ENCODE measurements at regions not wholly inside any gene's neighbourhood (a gene's known extent, or its start where the extent isn't known, plus 50 kb on each side); places are given as distances from the start of the nearest gene placed in this dataset.

- ATAC-seq: no peak
- Histone ChIP-seq H3K79me2 (ENCODE audit: insufficient read depth, low read length) (no peaks in the 10 kb centered on the region), H4K20me1 (ENCODE audit: insufficient read depth) (no peaks in the 10 kb centered on the region), H3K27me3 (ENCODE audit: insufficient read depth, low read length) (no peaks in the 10 kb centered on the region), H3K36me3 (ENCODE audit: control insufficient read depth in 1 of 2, insufficient read depth in 2 of 2, low read length in 2 of 2) (no peaks in the 10 kb centered on the region), H3K9me3 (ENCODE audit: control insufficient read depth in 1 of 2, insufficient read depth in 1 of 2, low read depth in 1 of 2, low read length in 2 of 2) (no peaks in the 10 kb centered on the region), H3K4me3 (replicated peaks in 1 of 2; ENCODE audit: low read depth in 1 of 2, low read length in 2 of 2) (no peak overlapping the region), H3K4me2 (ENCODE audit: low read length) (no peak overlapping the region), H3K4me1 (ENCODE audit: control insufficient read depth in 1 of 2, insufficient read depth in 2 of 2, low read length in 2 of 2) (peaks cover 0 to 5% of the 10 kb centered on the region in 2 experiments; a peak in 1 of 4 replicates), H3K9me2 (ENCODE audit: insufficient read depth) (no peaks in the 10 kb centered on the region), H3K27ac (ENCODE audit: low read depth, low read length) (no peak overlapping the region), H2AFZ (ENCODE audit: low read depth, low read length, poor library complexity, severe bottlenecking) (no peak overlapping the region), H3K9ac (ENCODE audit: low read length) (no peak overlapping the region)
- no peak for TF ChIP-seq EZH2phosphoT487 (IDR thresholded peaks at IDR 0.05; ENCODE audit: borderline replicate concordance)
- TF ChIP-seq POLR2A (IDR thresholded peaks at IDR 0.05; ENCODE audit: borderline replicate concordance, extremely low read depth, insufficient read depth, insufficient read length): no peak
- no peak for TF ChIP-seq TCF7L2 (IDR thresholded peaks at IDR 0.05; ENCODE audit: borderline replicate concordance, extremely low read depth, insufficient read depth, insufficient read length)
- TF ChIP-seq CTCF (IDR thresholded peaks at IDR 0.05 in 2 of 3, conservative IDR thresholded peaks at IDR 0.05 in 1 of 3; ENCODE audit: borderline replicate concordance in 1 of 3, insufficient read depth in 1 of 3, low read depth in 2 of 3, low read length in 2 of 3): no peak
- TF ChIP-seq, protein P1, sequence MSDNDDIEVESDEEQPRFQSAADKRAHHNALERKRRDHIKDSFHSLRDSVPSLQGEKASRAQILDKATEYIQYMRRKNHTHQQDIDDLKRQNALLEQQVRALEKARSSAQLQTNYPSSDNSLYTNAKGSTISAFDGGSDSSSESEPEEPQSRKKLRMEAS (IDR thresholded peaks at IDR 0.05): no peak
- TF ChIP-seq, protein P2, sequence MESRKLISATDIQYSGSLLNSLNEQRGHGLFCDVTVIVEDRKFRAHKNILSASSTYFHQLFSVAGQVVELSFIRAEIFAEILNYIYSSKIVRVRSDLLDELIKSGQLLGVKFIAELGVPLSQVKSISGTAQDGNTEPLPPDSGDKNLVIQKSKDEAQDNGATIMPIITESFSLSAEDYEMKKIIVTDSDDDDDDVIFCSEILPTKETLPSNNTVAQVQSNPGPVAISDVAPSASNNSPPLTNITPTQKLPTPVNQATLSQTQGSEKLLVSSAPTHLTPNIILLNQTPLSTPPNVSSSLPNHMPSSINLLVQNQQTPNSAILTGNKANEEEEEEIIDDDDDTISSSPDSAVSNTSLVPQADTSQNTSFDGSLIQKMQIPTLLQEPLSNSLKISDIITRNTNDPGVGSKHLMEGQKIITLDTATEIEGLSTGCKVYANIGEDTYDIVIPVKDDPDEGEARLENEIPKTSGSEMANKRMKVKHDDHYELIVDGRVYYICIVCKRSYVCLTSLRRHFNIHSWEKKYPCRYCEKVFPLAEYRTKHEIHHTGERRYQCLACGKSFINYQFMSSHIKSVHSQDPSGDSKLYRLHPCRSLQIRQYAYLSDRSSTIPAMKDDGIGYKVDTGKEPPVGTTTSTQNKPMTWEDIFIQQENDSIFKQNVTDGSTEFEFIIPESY (IDR thresholded peaks at IDR 0.05; ENCODE audit: extremely low read depth, insufficient replicate concordance, low read length): no peak
- POLR2A ChIA-PET: no interaction called here
- intact Hi-C loops (cut with micrococcal nuclease): no loop called here
- CTCF ChIA-PET: no interaction called here
- no TSS peak for BruUV-seq (replicated peaks)
- RAD21 ChIA-PET (ENCODE audit: low non-redundant PET in 1 of 2, low total read pairs in 2 of 2, uncharacterized antibody in 2 of 2, unreplicated experiment in 2 of 2): no interaction called here
- no peak for DNase-seq (ENCODE audit: low read depth, low spot score)
Measured at GRCh38 chr7:17147409-17147808, 151.0 kb upstream of the AHR start.

Measured in HCT116 (cell line).